Adrenal gland (tissue), 5 donors: ENCODE measurements at regions not wholly inside any gene's neighbourhood (a gene's known extent, or its start where the extent isn't known, plus 50 kb on each side); places are given as distances from the start of the nearest gene placed in this dataset.

ENCODE experiments used
- POLR2A ChIP-seq, 2 donors: fragments of 450-650 bp; IDR thresholded peaks; one replicate each; pipeline ENCODE4 v1.6.1; 2017; ENCODE audit warnings: antibody characterized with exemption in 2 of 2, mild to moderate bottlenecking in 2 of 2, moderate library complexity in 1 of 2
- TF ChIP-seq, protein P1 (sequence below), 6 experiments: fragments of 450-650 bp in 4 of 6; fragments of 200-600 bp in 2 of 6; sonication (generic) in 1 of 6; IDR thresholded peaks; 1 replicate in 5 of 6; 2 replicates in 1 of 6; pipeline versions ENCODE4 v1.5.1 to v1.8.0; 2016 to 2021; ENCODE audit warnings: antibody characterized with exemption in 6 of 6, mild to moderate bottlenecking in 2 of 6, moderate library complexity in 1 of 6
- donor health status: DM: no; HTN: no; CAD: no.

DNA sequence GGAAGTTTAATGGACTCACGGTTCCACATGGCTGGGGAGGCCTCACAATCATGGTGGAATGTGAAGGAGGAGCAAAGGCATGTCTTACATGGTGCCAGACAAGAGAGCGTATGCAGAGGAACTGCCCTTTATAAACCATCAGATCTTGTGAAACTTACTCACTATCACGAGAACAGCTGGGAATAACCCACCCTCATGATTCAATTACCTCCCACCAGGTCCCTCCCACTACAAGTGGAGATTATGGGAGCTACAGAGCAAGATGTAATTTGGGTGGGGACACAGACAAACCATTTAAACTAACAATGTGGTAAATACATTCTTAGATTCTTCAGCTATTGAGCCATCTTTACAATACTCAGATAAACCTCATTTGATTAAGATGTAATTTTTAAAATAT is 176.1 kb downstream of the SH3BP4 start:
- TF ChIP-seq, protein P1, sequence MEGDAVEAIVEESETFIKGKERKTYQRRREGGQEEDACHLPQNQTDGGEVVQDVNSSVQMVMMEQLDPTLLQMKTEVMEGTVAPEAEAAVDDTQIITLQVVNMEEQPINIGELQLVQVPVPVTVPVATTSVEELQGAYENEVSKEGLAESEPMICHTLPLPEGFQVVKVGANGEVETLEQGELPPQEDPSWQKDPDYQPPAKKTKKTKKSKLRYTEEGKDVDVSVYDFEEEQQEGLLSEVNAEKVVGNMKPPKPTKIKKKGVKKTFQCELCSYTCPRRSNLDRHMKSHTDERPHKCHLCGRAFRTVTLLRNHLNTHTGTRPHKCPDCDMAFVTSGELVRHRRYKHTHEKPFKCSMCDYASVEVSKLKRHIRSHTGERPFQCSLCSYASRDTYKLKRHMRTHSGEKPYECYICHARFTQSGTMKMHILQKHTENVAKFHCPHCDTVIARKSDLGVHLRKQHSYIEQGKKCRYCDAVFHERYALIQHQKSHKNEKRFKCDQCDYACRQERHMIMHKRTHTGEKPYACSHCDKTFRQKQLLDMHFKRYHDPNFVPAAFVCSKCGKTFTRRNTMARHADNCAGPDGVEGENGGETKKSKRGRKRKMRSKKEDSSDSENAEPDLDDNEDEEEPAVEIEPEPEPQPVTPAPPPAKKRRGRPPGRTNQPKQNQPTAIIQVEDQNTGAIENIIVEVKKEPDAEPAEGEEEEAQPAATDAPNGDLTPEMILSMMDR (IDR thresholded peaks at IDR 0.05) = no peak
- no peak for TF ChIP-seq POLR2A (IDR thresholded peaks at IDR 0.05)
